Neural cell (in vitro differentiated cells): ENCODE measurements at regions not wholly inside any gene's neighbourhood (a gene's known extent, or its start where the extent isn't known, plus 50 kb on each side); places are given as distances from the start of the nearest gene placed in this dataset.

ENCODE experiments used
- CTCF ChIP-seq: fragments of 450-650 bp; IDR thresholded peaks from 2 replicates; pipeline ENCODE4 v1.5.1; 2014; ENCODE audit warnings: antibody characterized with exemption, mild to moderate bottlenecking, moderate library complexity; ENCODE audit not compliant: poor library complexity, severe bottlenecking
- EP300 ChIP-seq: fragments of 450-650 bp; conservative IDR thresholded peaks from 2 replicates; pipeline ENCODE4 v1.6.1; 2014; ENCODE audit warnings: antibody characterized with exemption, mild to moderate bottlenecking, moderate library complexity; ENCODE audit not compliant: poor library complexity, severe bottlenecking
- EZH2 ChIP-seq: fragments of 200-600, 300-800 bp; shearing (Covaris generic), sonication (generic); IDR thresholded peaks from 2 replicates; pipeline ENCODE4 v1.6.1; 2014; ENCODE audit warnings: antibody characterized with exemption, low read length, borderline replicate concordance, mild to moderate bottlenecking; ENCODE audit not compliant: insufficient read depth, poor library complexity, severe bottlenecking
- MXI1 ChIP-seq: fragments of 450-650 bp; conservative IDR thresholded peaks from 2 replicates; pipeline ENCODE4 v1.6.1; 2014; ENCODE audit warnings: antibody characterized with exemption, mild to moderate bottlenecking; ENCODE audit not compliant: poor library complexity, severe bottlenecking
- POLR2AphosphoS5 ChIP-seq: IDR thresholded peaks from 2 replicates; pipeline ENCODE4 v1.6.1; 2012
- RAD21 ChIP-seq: fragments of 450-650 bp; conservative IDR thresholded peaks from 2 replicates; pipeline ENCODE4 v1.6.1; 2014; ENCODE audit warnings: antibody characterized with exemption, mild to moderate bottlenecking, moderate library complexity
- SMC3 ChIP-seq: fragments of 450-650 bp; conservative IDR thresholded peaks from 2 replicates; pipeline ENCODE4 v1.6.1; 2014; ENCODE audit warnings: antibody characterized with exemption, mild to moderate bottlenecking, moderate library complexity; ENCODE audit not compliant: poor library complexity
- TAF1 ChIP-seq: IDR thresholded peaks from 2 replicates; pipeline ENCODE4 v1.6.1; 2012; ENCODE audit warnings: low read depth
- TF ChIP-seq, protein P1 (sequence below): IDR thresholded peaks from 2 replicates; pipeline ENCODE4 v1.6.1; 2012; ENCODE audit warnings: borderline replicate concordance

- no peak for TF ChIP-seq CTCF
- TF ChIP-seq EZH2: no peak
- TF ChIP-seq, protein P1, sequence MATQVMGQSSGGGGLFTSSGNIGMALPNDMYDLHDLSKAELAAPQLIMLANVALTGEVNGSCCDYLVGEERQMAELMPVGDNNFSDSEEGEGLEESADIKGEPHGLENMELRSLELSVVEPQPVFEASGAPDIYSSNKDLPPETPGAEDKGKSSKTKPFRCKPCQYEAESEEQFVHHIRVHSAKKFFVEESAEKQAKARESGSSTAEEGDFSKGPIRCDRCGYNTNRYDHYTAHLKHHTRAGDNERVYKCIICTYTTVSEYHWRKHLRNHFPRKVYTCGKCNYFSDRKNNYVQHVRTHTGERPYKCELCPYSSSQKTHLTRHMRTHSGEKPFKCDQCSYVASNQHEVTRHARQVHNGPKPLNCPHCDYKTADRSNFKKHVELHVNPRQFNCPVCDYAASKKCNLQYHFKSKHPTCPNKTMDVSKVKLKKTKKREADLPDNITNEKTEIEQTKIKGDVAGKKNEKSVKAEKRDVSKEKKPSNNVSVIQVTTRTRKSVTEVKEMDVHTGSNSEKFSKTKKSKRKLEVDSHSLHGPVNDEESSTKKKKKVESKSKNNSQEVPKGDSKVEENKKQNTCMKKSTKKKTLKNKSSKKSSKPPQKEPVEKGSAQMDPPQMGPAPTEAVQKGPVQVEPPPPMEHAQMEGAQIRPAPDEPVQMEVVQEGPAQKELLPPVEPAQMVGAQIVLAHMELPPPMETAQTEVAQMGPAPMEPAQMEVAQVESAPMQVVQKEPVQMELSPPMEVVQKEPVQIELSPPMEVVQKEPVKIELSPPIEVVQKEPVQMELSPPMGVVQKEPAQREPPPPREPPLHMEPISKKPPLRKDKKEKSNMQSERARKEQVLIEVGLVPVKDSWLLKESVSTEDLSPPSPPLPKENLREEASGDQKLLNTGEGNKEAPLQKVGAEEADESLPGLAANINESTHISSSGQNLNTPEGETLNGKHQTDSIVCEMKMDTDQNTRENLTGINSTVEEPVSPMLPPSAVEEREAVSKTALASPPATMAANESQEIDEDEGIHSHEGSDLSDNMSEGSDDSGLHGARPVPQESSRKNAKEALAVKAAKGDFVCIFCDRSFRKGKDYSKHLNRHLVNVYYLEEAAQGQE: no peak
- TF ChIP-seq SMC3: no peak
- no peak for TF ChIP-seq EP300
- no peak for TF ChIP-seq RAD21
- TF ChIP-seq TAF1: no peak
- TF ChIP-seq POLR2AphosphoS5: no peak
- TF ChIP-seq MXI1: no peak
These were observed 180.1 kb upstream of the CCDC196 start for GRCh38 chr14:66306101-66306500.
